ENCODE measurements at regions not wholly inside any gene's neighbourhood (a gene's known extent, or its start where the extent isn't known, plus 50 kb on each side); places are given as distances from the start of the nearest gene placed in this dataset.
A peak's percentile ranks its signal among the peaks of the same experiment; 100 is the strongest.

- H2BK5ac ChIP-seq (ENCODE audit: low read length): no peak overlapping the region
- WGBS, 2 donors (ENCODE audit: extremely low coverage in 2 of 2, insufficient read length in 2 of 2, insufficient replicate concordance in 1 of 2): no CpG with 5 or more reads among the region's 2 CpGs
- H3K4me3 ChIP-seq (ENCODE audit: low read length in 2 of 2): no peak overlapping the region
- no peaks in the 10 kb centered on the region for H3K27me3 ChIP-seq (ENCODE audit: control insufficient read depth in 3 of 3, insufficient read depth in 3 of 3, low read depth in 1 of 3, low read length in 3 of 3)
- H2BK15ac ChIP-seq (ENCODE audit: low read length): no peak overlapping the region
- no peak overlapping the region for H4K91ac ChIP-seq (ENCODE audit: low read depth, low read length, poor library complexity)
- H3K4me2 ChIP-seq (ENCODE audit: insufficient read depth, low read length, poor library complexity, severe bottlenecking): no peak overlapping the region
- no peaks in the 10 kb centered on the region for H3K9me3 ChIP-seq (replicated peaks in 1 of 2; ENCODE audit: control insufficient read depth in 2 of 2, insufficient read depth in 1 of 2, low read depth in 1 of 2, low read length in 2 of 2)
- no peak overlapping the region for H3K14ac ChIP-seq (ENCODE audit: low read length)
- H2AFZ ChIP-seq (ENCODE audit: low read length): no peak overlapping the region
- H3K23ac ChIP-seq (ENCODE audit: low read depth, low read length, poor library complexity): no peak overlapping the region
- no peak overlapping the region for H2BK12ac ChIP-seq (ENCODE audit: low read length)
- no peak overlapping the region for H3K18ac ChIP-seq (ENCODE audit: low read length)
- no peak for DNase-seq (ENCODE audit: low spot score)
- H3K27ac ChIP-seq (replicated peaks; ENCODE audit: low read length): no peak overlapping the region
- H3K4me1 ChIP-seq (ENCODE audit: control insufficient read depth in 2 of 2, insufficient read depth in 1 of 2, low read depth in 1 of 2, low read length in 2 of 2): peaks cover 0 to 2% of the 10 kb centered on the region in 2 donors
- no peak overlapping the region for H2BK120ac ChIP-seq (ENCODE audit: low read depth, low read length)
- no peak overlapping the region for H3K4ac ChIP-seq (ENCODE audit: low read length)
- no peak overlapping the region for H2AK5ac ChIP-seq (ENCODE audit: low read depth, low read length)
- no peak overlapping the region for H3K9ac ChIP-seq (ENCODE audit: low read depth, low read length, poor library complexity)
- no peaks in the 10 kb centered on the region for H3K36me3 ChIP-seq (replicated peaks in 1 of 2; ENCODE audit: control insufficient read depth in 2 of 2, insufficient read depth in 2 of 2, low read length in 2 of 2)
- H4K8ac ChIP-seq (ENCODE audit: low read depth, low read length): no peak overlapping the region
- no peaks in the 10 kb centered on the region for H3K79me1 ChIP-seq (ENCODE audit: low read depth, low read length)
Observed at GRCh38 chr5:89293810-89294209, 410.8 kb upstream of the MEF2C start.

- Histone ChIP-seq H3K79me1 (ENCODE audit: low read depth, low read length) (no peaks in the 10 kb centered on the region), H3K27ac (replicated peaks; ENCODE audit: low read length) (no peak overlapping the region), H3K4ac (ENCODE audit: low read length) (no peak overlapping the region), H3K9ac (ENCODE audit: low read depth, low read length, poor library complexity) (no peak overlapping the region), H2BK12ac (ENCODE audit: low read length) (no peak overlapping the region), H4K91ac (ENCODE audit: low read depth, low read length, poor library complexity) (no peak overlapping the region), H2BK120ac (ENCODE audit: low read depth, low read length) (no peak overlapping the region), H2AFZ (ENCODE audit: low read length) (no peak overlapping the region), H3K4me3 (ENCODE audit: low read length in 2 of 2) (no peak overlapping the region), H4K8ac (ENCODE audit: low read depth, low read length) (no peak overlapping the region), H3K4me2 (ENCODE audit: insufficient read depth, low read length, poor library complexity, severe bottlenecking) (no peak overlapping the region), H2BK15ac (ENCODE audit: low read length) (no peak overlapping the region), H3K14ac (ENCODE audit: low read length) (no peak overlapping the region), H3K23ac (ENCODE audit: low read depth, low read length, poor library complexity) (no peak overlapping the region), H2BK5ac (ENCODE audit: low read length) (no peak overlapping the region), H3K9me3 (replicated peaks in 1 of 2; ENCODE audit: control insufficient read depth in 2 of 2, insufficient read depth in 1 of 2, low read depth in 1 of 2, low read length in 2 of 2) (no peaks in the 10 kb centered on the region), H2AK5ac (ENCODE audit: low read depth, low read length) (no peak overlapping the region), H3K18ac (ENCODE audit: low read length) (no peak overlapping the region), H3K36me3 (replicated peaks in 1 of 2; ENCODE audit: control insufficient read depth in 2 of 2, insufficient read depth in 2 of 2, low read length in 2 of 2) (no peaks in the 10 kb centered on the region), H3K27me3 (ENCODE audit: control insufficient read depth in 3 of 3, insufficient read depth in 3 of 3, low read depth in 1 of 3, low read length in 3 of 3) (no peaks in the 10 kb centered on the region), H3K4me1 (ENCODE audit: control insufficient read depth in 2 of 2, insufficient read depth in 1 of 2, low read depth in 1 of 2, low read length in 2 of 2) (peaks cover 0 to 2% of the 10 kb centered on the region in 2 donors)
- DNase-seq (ENCODE audit: low spot score): no peak
- WGBS, 2 donors (ENCODE audit: extremely low coverage in 2 of 2, insufficient read length in 2 of 2, insufficient replicate concordance in 1 of 2): no CpG with 5 or more reads among the region's 2 CpGs
Observed at GRCh38 chr5:89292487-89292886, 409.5 kb upstream of the MEF2C start.

GRCh38 chr5:89289604-89290003 is 406.6 kb upstream of the MEF2C start:
- no CpG with 5 or more reads among the region's 3 CpGs for WGBS, 2 donors (ENCODE audit: extremely low coverage in 2 of 2, insufficient read length in 2 of 2, insufficient replicate concordance in 1 of 2)
- Histone ChIP-seq H3K79me1 (ENCODE audit: low read depth, low read length) (no peaks in the 10 kb centered on the region), H3K4me3 (ENCODE audit: low read length in 2 of 2) (no peak overlapping the region), H3K27me3 (ENCODE audit: control insufficient read depth in 3 of 3, insufficient read depth in 3 of 3, low read depth in 1 of 3, low read length in 3 of 3) (no peaks in the 10 kb centered on the region), H4K91ac (ENCODE audit: low read depth, low read length, poor library complexity) (no peak overlapping the region), H3K36me3 (replicated peaks in 1 of 2; ENCODE audit: control insufficient read depth in 2 of 2, insufficient read depth in 2 of 2, low read length in 2 of 2) (no peaks in the 10 kb centered on the region), H3K9ac (ENCODE audit: low read depth, low read length, poor library complexity) (no peak overlapping the region), H2BK5ac (ENCODE audit: low read length) (no peak overlapping the region), H3K18ac (ENCODE audit: low read length) (no peak overlapping the region), H3K4me1 (ENCODE audit: control insufficient read depth in 2 of 2, insufficient read depth in 1 of 2, low read depth in 1 of 2, low read length in 2 of 2) (peaks cover 0 to 2% of the 10 kb centered on the region in 2 donors), H4K8ac (ENCODE audit: low read depth, low read length) (no peak overlapping the region), H2AK5ac (ENCODE audit: low read depth, low read length) (no peak overlapping the region), H2AFZ (ENCODE audit: low read length) (peak overlapping the region; percentile 11), H2BK12ac (ENCODE audit: low read length) (no peak overlapping the region), H3K27ac (replicated peaks; ENCODE audit: low read length) (no peak overlapping the region), H3K4me2 (ENCODE audit: insufficient read depth, low read length, poor library complexity, severe bottlenecking) (no peak overlapping the region), H3K4ac (ENCODE audit: low read length) (no peak overlapping the region), H2BK15ac (ENCODE audit: low read length) (no peak overlapping the region), H2BK120ac (ENCODE audit: low read depth, low read length) (no peak overlapping the region), H3K14ac (ENCODE audit: low read length) (no peak overlapping the region), H3K9me3 (replicated peaks in 1 of 2; ENCODE audit: control insufficient read depth in 2 of 2, insufficient read depth in 1 of 2, low read depth in 1 of 2, low read length in 2 of 2) (no peaks in the 10 kb centered on the region), H3K23ac (ENCODE audit: low read depth, low read length, poor library complexity) (no peak overlapping the region)
- DNase-seq (ENCODE audit: low spot score): no peak

- Histone ChIP-seq H2BK5ac (ENCODE audit: low read length) (no peak overlapping the region), H3K27ac (replicated peaks; ENCODE audit: low read length) (no peak overlapping the region), H3K14ac (ENCODE audit: low read length) (no peak overlapping the region), H4K91ac (ENCODE audit: low read depth, low read length, poor library complexity) (no peak overlapping the region), H2BK12ac (ENCODE audit: low read length) (no peak overlapping the region), H3K79me1 (ENCODE audit: low read depth, low read length) (no peaks in the 10 kb centered on the region), H3K4me2 (ENCODE audit: insufficient read depth, low read length, poor library complexity, severe bottlenecking) (no peak overlapping the region), H3K4ac (ENCODE audit: low read length) (no peak overlapping the region), H3K18ac (ENCODE audit: low read length) (no peak overlapping the region), H3K27me3 (ENCODE audit: control insufficient read depth in 3 of 3, insufficient read depth in 3 of 3, low read depth in 1 of 3, low read length in 3 of 3) (no peaks in the 10 kb centered on the region), H3K36me3 (replicated peaks in 1 of 2; ENCODE audit: control insufficient read depth in 2 of 2, insufficient read depth in 2 of 2, low read length in 2 of 2) (no peaks in the 10 kb centered on the region), H3K4me1 (ENCODE audit: control insufficient read depth in 2 of 2, insufficient read depth in 1 of 2, low read depth in 1 of 2, low read length in 2 of 2) (peaks cover 0 to 2% of the 10 kb centered on the region in 2 donors), H2AK5ac (ENCODE audit: low read depth, low read length) (no peak overlapping the region), H2AFZ (ENCODE audit: low read length) (no peak overlapping the region), H3K4me3 (ENCODE audit: low read length in 2 of 2) (no peak overlapping the region), H2BK120ac (ENCODE audit: low read depth, low read length) (no peak overlapping the region), H3K9ac (ENCODE audit: low read depth, low read length, poor library complexity) (no peak overlapping the region), H2BK15ac (ENCODE audit: low read length) (no peak overlapping the region), H4K8ac (ENCODE audit: low read depth, low read length) (no peak overlapping the region), H3K23ac (ENCODE audit: low read depth, low read length, poor library complexity) (no peak overlapping the region), H3K9me3 (replicated peaks in 1 of 2; ENCODE audit: control insufficient read depth in 2 of 2, insufficient read depth in 1 of 2, low read depth in 1 of 2, low read length in 2 of 2) (no peaks in the 10 kb centered on the region)
- DNase-seq (ENCODE audit: low spot score): no peak
Observed at GRCh38 chr5:89287964-89288363, 405.0 kb upstream of the MEF2C start.

Measured in neuronal stem cell (in vitro differentiated cells).